ENCODE measurements at regions not wholly inside any gene's neighbourhood (a gene's known extent, or its start where the extent isn't known, plus 50 kb on each side); places are given as distances from the start of the nearest gene placed in this dataset.

DNA sequence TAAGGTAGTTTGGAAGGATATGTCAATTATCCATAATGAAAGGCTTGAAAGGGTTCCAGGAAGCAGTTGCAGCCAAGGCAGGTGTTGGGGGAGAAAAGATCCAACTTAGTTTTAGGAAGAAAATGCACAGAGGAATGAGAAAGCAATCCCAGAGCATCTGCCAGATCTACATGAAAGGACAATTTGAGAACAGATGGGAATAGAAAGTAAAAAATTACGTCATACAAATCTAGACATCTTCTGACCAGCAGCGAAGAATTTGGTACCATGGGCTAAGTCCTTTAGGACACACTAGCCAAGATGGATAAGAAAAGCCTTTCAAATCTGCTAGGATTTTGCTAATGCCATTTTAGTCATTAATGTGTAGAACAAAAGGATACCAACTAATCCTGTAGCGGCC, 244.1 kb upstream of the PRR16 start:
- TF ChIP-seq, protein P1, sequence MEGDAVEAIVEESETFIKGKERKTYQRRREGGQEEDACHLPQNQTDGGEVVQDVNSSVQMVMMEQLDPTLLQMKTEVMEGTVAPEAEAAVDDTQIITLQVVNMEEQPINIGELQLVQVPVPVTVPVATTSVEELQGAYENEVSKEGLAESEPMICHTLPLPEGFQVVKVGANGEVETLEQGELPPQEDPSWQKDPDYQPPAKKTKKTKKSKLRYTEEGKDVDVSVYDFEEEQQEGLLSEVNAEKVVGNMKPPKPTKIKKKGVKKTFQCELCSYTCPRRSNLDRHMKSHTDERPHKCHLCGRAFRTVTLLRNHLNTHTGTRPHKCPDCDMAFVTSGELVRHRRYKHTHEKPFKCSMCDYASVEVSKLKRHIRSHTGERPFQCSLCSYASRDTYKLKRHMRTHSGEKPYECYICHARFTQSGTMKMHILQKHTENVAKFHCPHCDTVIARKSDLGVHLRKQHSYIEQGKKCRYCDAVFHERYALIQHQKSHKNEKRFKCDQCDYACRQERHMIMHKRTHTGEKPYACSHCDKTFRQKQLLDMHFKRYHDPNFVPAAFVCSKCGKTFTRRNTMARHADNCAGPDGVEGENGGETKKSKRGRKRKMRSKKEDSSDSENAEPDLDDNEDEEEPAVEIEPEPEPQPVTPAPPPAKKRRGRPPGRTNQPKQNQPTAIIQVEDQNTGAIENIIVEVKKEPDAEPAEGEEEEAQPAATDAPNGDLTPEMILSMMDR (IDR thresholded peaks at IDR 0.05) = no peak
- no peak for TF ChIP-seq POLR2A (IDR thresholded peaks at IDR 0.05)
- no peak for TF ChIP-seq POLR2AphosphoS5 (IDR thresholded peaks at IDR 0.05)
